ENCODE measurements at regions not wholly inside any gene's neighbourhood (a gene's known extent, or its start where the extent isn't known, plus 50 kb on each side); places are given as distances from the start of the nearest gene placed in this dataset.

- no peak overlapping the region for H3K4me3 ChIP-seq
- H3K36me3 ChIP-seq, result no peaks in the 10 kb centered on the region
- intact Hi-C loops (cut with DNase I; ENCODE audit: low total_unique reads), result no loop called here
- no peaks in the 10 kb centered on the region for H3K27me3 ChIP-seq
- peaks cover 0 to 5% (median 0%) of the 10 kb centered on the region in 4 donors for H3K4me1 ChIP-seq
- H3K9me3 ChIP-seq, result no peaks in the 10 kb centered on the region
- DNase-seq, result no peak
- no peak for TF ChIP-seq EP300 (IDR thresholded peaks at IDR 0.05)
- no peak for TF ChIP-seq POLR2A (IDR thresholded peaks at IDR 0.05)
- TF ChIP-seq POLR2AphosphoS5 (IDR thresholded peaks at IDR 0.05), result no peak
- TF ChIP-seq, protein P1, sequence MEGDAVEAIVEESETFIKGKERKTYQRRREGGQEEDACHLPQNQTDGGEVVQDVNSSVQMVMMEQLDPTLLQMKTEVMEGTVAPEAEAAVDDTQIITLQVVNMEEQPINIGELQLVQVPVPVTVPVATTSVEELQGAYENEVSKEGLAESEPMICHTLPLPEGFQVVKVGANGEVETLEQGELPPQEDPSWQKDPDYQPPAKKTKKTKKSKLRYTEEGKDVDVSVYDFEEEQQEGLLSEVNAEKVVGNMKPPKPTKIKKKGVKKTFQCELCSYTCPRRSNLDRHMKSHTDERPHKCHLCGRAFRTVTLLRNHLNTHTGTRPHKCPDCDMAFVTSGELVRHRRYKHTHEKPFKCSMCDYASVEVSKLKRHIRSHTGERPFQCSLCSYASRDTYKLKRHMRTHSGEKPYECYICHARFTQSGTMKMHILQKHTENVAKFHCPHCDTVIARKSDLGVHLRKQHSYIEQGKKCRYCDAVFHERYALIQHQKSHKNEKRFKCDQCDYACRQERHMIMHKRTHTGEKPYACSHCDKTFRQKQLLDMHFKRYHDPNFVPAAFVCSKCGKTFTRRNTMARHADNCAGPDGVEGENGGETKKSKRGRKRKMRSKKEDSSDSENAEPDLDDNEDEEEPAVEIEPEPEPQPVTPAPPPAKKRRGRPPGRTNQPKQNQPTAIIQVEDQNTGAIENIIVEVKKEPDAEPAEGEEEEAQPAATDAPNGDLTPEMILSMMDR (IDR thresholded peaks at IDR 0.05), result no peak
- H3K27ac ChIP-seq, result no peak overlapping the region
Measured at GRCh38 chr4:31275906-31276305, 555.7 kb downstream of the PCDH7 start.

DNA sequence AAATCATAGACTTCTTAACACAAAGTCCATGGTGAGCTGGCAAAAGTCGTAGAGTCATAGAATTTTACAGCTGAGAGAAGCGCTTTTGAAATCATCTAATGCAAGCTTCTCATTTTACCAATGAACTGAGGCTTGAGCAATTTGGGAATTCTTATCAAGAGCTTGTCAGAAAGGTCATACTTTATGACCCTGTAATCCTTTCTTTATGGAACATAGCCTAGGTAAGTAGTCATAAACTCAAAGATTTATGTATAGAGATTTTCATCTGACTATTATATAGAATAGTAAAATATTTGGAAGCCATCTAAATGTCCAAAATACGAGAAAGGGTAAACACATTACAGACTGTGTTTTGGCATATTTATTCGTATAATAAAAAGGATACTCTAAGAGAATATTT lies 563.5 kb downstream of the PCDH7 start:
- no peaks in the 10 kb centered on the region for H3K36me3 ChIP-seq
- no peaks in the 10 kb centered on the region for H3K27me3 ChIP-seq
- H3K27ac ChIP-seq, result no peak overlapping the region
- H3K9me3 ChIP-seq, result no peaks in the 10 kb centered on the region
- TF ChIP-seq POLR2A (IDR thresholded peaks at IDR 0.05) (no peak), EP300 (IDR thresholded peaks at IDR 0.05) (no peak), POLR2AphosphoS5 (IDR thresholded peaks at IDR 0.05) (no peak)
- TF ChIP-seq, protein P1 (IDR thresholded peaks at IDR 0.05), result no peak
- DNase-seq, result no peak
- intact Hi-C loops (cut with DNase I; ENCODE audit: low total_unique reads), result no loop called here
- no peak overlapping the region for H3K4me3 ChIP-seq
- WGBS, 5 donors, result 61 to 87% (median 75%) methylated on average over 4 of the region's 4 CpGs
- H3K4me1 ChIP-seq, result no peaks in the 10 kb centered on the region

GRCh38 chr4:31290836-31291235 lies 570.7 kb downstream of the PCDH7 start:
- DNase-seq, result no peak
- intact Hi-C loops (cut with DNase I; ENCODE audit: low total_unique reads), result no loop called here

DNA sequence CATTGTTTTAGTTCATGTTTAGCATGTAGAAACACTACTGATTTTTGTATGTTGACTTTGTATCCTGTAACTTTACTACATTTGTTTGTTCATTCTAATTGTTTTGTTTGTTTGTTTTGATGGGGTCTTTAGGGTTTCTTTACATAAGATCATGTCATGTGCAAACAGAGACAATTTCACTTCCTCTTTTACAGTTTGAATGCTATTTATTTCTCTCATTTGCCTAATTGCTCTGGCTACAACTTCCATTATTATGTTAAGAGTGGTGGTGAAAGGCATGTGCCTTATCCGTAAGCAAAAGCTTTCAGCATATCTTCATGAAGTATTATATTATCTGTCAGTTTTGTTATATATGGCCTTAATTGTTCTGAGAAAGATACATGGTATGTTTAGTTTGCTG lies 571.1 kb downstream of the PCDH7 start:
- 75 to 87% (median 84%) methylated on average over 1 of the region's 1 CpG for WGBS, 5 donors
- TF ChIP-seq EP300 (IDR thresholded peaks at IDR 0.05), result no peak
- TF ChIP-seq, protein P1 (IDR thresholded peaks at IDR 0.05), result no peak
- no peak for TF ChIP-seq POLR2A (IDR thresholded peaks at IDR 0.05)
- no peak for TF ChIP-seq POLR2AphosphoS5 (IDR thresholded peaks at IDR 0.05)
- intact Hi-C loops (cut with DNase I; ENCODE audit: low total_unique reads), result no loop called here
- DNase-seq, result no peak
- Histone ChIP-seq H3K27ac (no peak overlapping the region), H3K4me1 (no peaks in the 10 kb centered on the region), H3K36me3 (no peaks in the 10 kb centered on the region), H3K27me3 (no peaks in the 10 kb centered on the region), H3K9me3 (no peaks in the 10 kb centered on the region), H3K4me3 (no peak overlapping the region)

More at GRCh38 chr4:31290836-31291235, 570.7 kb downstream of the PCDH7 start:
- TF ChIP-seq, protein P1 (IDR thresholded peaks at IDR 0.05), result no peak
- TF ChIP-seq POLR2A (IDR thresholded peaks at IDR 0.05) (no peak), EP300 (IDR thresholded peaks at IDR 0.05) (no peak), POLR2AphosphoS5 (IDR thresholded peaks at IDR 0.05) (no peak)
- 47 to 73% (median 53%) methylated on average over 3 of the region's 3 CpGs for WGBS, 5 donors
- Histone ChIP-seq H3K36me3 (no peaks in the 10 kb centered on the region), H3K4me3 (no peak overlapping the region), H3K9me3 (no peaks in the 10 kb centered on the region), H3K4me1 (no peaks in the 10 kb centered on the region), H3K27me3 (no peaks in the 10 kb centered on the region), H3K27ac (no peak overlapping the region)

Measured in stomach (tissue), 8 donors.